ENCODE measurements at regions not wholly inside any gene's neighbourhood (a gene's known extent, or its start where the extent isn't known, plus 50 kb on each side); places are given as distances from the start of the nearest gene placed in this dataset.
"Not testable (repeated sequence)": the region's sequence is repeated elsewhere in the genome, so short reads cannot be mapped to it uniquely, and the experiment has no call there.

DNA sequence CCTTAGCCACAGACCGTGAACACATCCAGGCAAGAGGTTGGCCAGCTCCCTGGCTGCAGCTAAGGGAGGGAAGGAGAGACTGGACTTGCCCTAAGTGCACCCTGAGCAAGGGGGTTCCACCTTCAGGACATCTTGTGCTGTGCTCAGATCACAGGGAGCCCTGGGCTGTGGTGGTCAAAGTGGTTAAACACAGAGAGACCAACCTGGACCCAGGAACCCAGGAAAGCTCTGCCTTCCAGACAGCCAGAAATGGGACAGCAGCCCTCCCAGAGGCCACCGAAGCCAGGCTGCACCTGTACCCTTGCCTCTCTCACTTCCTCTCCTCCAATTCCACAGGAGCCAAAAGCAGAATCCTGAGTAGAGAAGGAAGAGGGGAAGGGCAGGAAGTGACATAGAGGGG, 105.2 kb upstream of the TMEM45B start:
- no peak for DNase-seq (ENCODE audit: insufficient read length, low spot score)
- no peak for FAIRE-seq
- TF ChIP-seq TAF1 (IDR thresholded peaks at IDR 0.05; ENCODE audit: low read depth, low read length) (no peak), POU2F2 (IDR thresholded peaks at IDR 0.05; ENCODE audit: low read depth, low read length) (no peak), POLR2A (IDR thresholded peaks at IDR 0.05; ENCODE audit: low read depth, low read length) (no peak), PAX5 (IDR thresholded peaks at IDR 0.05; ENCODE audit: insufficient read depth, low read length, severe bottlenecking) (no peak), POLR2AphosphoS5 (IDR thresholded peaks at IDR 0.05; ENCODE audit: low read depth, low read length) (no peak), SPI1 (IDR thresholded peaks at IDR 0.05; ENCODE audit: low read depth, low read length) (no peak)

- FAIRE-seq (no peak), DNase-seq (ENCODE audit: insufficient read length, low spot score) (no peak)
- TF ChIP-seq SPI1 (IDR thresholded peaks at IDR 0.05; ENCODE audit: low read depth, low read length) (no peak), POLR2AphosphoS5 (IDR thresholded peaks at IDR 0.05; ENCODE audit: low read depth, low read length) (no peak), PAX5 (IDR thresholded peaks at IDR 0.05; ENCODE audit: insufficient read depth, low read length, severe bottlenecking) (no peak), TAF1 (IDR thresholded peaks at IDR 0.05; ENCODE audit: low read depth, low read length) (no peak), POU2F2 (IDR thresholded peaks at IDR 0.05; ENCODE audit: low read depth, low read length) (no peak), POLR2A (IDR thresholded peaks at IDR 0.05; ENCODE audit: low read depth, low read length) (no peak)
These were observed 103.9 kb upstream of the TMEM45B start for GRCh38 chr11:129711760-129712159.

GRCh38 chr11:129712486-129713240, 103.0 kb upstream of the TMEM45B start:
- DNase-seq (ENCODE audit: insufficient read length, low spot score); FAIRE-seq: not testable (repeated sequence)

DNA sequence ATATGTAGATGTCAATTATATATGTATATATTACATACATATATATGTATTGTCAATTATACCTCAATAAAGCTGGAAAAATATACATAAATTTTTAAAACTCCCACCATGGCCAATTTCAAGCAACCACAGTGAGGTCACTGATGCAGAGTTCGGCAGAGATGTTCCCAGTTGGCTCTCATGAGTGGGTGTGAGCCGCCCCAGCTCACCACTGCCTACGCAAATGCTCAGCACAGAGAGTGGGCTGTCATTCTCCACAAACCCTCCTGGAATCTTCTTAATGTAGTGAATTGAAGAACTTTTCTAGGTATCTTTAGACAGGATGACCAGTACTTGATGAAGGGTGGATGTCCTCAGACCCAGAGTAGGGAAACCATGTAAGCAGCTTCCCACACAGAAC, 96.6 kb upstream of the TMEM45B start:
- DNase-seq (ENCODE audit: insufficient read length, low spot score) (no peak), FAIRE-seq (no peak)
- TF ChIP-seq POLR2A (IDR thresholded peaks at IDR 0.05; ENCODE audit: low read depth, low read length) = no peak
- TF ChIP-seq SPI1 (IDR thresholded peaks at IDR 0.05; ENCODE audit: low read depth, low read length) = no peak
- TF ChIP-seq TAF1 (IDR thresholded peaks at IDR 0.05; ENCODE audit: low read depth, low read length) = no peak
- TF ChIP-seq POLR2AphosphoS5 (IDR thresholded peaks at IDR 0.05; ENCODE audit: low read depth, low read length) = no peak
- no peak for TF ChIP-seq POU2F2 (IDR thresholded peaks at IDR 0.05; ENCODE audit: low read depth, low read length)
- no peak for TF ChIP-seq PAX5 (IDR thresholded peaks at IDR 0.05; ENCODE audit: insufficient read depth, low read length, severe bottlenecking)

DNA sequence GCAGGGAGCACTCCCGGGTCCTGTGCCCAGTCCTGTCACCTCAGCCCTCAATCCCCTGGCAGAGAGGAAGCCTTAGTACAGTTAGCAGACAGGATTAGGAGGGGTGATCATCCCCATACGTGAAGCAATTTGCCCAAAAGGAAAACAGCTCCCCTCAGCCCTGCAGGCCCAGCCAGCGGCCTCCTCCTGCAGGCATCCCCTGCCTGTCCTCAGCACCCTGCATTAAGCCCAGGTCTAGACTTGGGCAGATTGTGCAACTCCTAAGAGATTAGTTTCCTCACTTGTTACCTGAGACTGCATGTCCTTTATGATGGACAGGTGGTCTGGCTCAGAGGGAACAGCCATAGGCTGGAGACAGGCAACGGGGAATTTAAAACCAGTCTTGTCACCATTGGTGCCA, 95.5 kb upstream of the TMEM45B start:
- no peak for DNase-seq (ENCODE audit: insufficient read length, low spot score)
- TF ChIP-seq POLR2A (IDR thresholded peaks at IDR 0.05; ENCODE audit: low read depth, low read length) = no peak
- TF ChIP-seq POLR2AphosphoS5 (IDR thresholded peaks at IDR 0.05; ENCODE audit: low read depth, low read length) = no peak
- TF ChIP-seq SPI1 (IDR thresholded peaks at IDR 0.05; ENCODE audit: low read depth, low read length) = no peak
- TF ChIP-seq POU2F2 (IDR thresholded peaks at IDR 0.05; ENCODE audit: low read depth, low read length) = no peak
- no peak for TF ChIP-seq PAX5 (IDR thresholded peaks at IDR 0.05; ENCODE audit: insufficient read depth, low read length, severe bottlenecking)
- no peak for TF ChIP-seq TAF1 (IDR thresholded peaks at IDR 0.05; ENCODE audit: low read depth, low read length)
- no peak for FAIRE-seq

GRCh38 chr11:129720994-129721393, 94.7 kb upstream of the TMEM45B start:
- TF ChIP-seq POU2F2 (IDR thresholded peaks at IDR 0.05; ENCODE audit: low read depth, low read length) (no peak), POLR2A (IDR thresholded peaks at IDR 0.05; ENCODE audit: low read depth, low read length) (no peak), PAX5 (IDR thresholded peaks at IDR 0.05; ENCODE audit: insufficient read depth, low read length, severe bottlenecking) (no peak), TAF1 (IDR thresholded peaks at IDR 0.05; ENCODE audit: low read depth, low read length) (no peak), POLR2AphosphoS5 (IDR thresholded peaks at IDR 0.05; ENCODE audit: low read depth, low read length) (no peak), SPI1 (IDR thresholded peaks at IDR 0.05; ENCODE audit: low read depth, low read length) (no peak)
- FAIRE-seq = no peak

GRCh38 chr11:129721685-129722084, 94.0 kb upstream of the TMEM45B start:
- FAIRE-seq (no peak), DNase-seq (ENCODE audit: insufficient read length, low spot score) (no peak)
- TF ChIP-seq POLR2A (IDR thresholded peaks at IDR 0.05; ENCODE audit: low read depth, low read length) (no peak), POU2F2 (IDR thresholded peaks at IDR 0.05; ENCODE audit: low read depth, low read length) (no peak), POLR2AphosphoS5 (IDR thresholded peaks at IDR 0.05; ENCODE audit: low read depth, low read length) (no peak), PAX5 (IDR thresholded peaks at IDR 0.05; ENCODE audit: insufficient read depth, low read length, severe bottlenecking) (no peak), SPI1 (IDR thresholded peaks at IDR 0.05; ENCODE audit: low read depth, low read length) (no peak)

More at GRCh38 chr11:129720994-129721393, 94.7 kb upstream of the TMEM45B start:
- no peak for DNase-seq (ENCODE audit: insufficient read length, low spot score)

- FAIRE-seq = no peak
- no peak for DNase-seq (ENCODE audit: insufficient read length, low spot score)
- no peak for TF ChIP-seq POU2F2 (IDR thresholded peaks at IDR 0.05; ENCODE audit: low read depth, low read length)
- TF ChIP-seq TAF1 (IDR thresholded peaks at IDR 0.05; ENCODE audit: low read depth, low read length) = no peak
- TF ChIP-seq PAX5 (IDR thresholded peaks at IDR 0.05; ENCODE audit: insufficient read depth, low read length, severe bottlenecking) = no peak
- no peak for TF ChIP-seq SPI1 (IDR thresholded peaks at IDR 0.05; ENCODE audit: low read depth, low read length)
- no peak for TF ChIP-seq POLR2AphosphoS5 (IDR thresholded peaks at IDR 0.05; ENCODE audit: low read depth, low read length)
- no peak for TF ChIP-seq POLR2A (IDR thresholded peaks at IDR 0.05; ENCODE audit: low read depth, low read length)
These were observed 93.1 kb upstream of the TMEM45B start for GRCh38 chr11:129722529-129722928.

DNA sequence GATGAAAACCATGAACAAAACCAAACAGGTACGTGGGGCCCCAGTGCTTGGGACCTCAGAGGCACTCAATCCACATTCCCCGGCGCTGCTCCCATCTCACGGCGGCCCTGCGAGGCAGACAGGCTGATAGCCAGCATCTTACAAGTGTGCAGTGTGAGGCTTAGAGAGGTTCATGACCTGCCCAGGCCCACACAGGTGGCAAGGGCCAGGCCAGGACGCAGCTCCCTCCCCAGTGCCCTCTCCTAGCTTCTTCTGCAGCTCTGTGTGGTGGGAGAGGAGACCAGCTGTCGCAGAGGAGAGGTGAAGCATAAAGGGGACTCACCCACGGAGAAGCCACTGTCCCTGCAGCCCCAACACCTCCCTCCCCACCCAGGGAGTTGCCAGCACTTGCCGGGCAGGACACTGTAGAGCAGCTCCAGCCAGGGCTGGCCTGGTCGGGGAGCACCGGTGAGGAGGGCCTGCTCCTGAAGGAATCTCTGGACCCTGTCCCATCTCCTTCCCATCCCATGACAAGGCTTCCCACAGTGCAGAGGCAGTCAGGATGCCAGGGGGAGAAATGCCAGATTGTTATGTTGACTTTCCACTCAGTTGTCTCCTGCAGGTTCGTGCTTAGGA, 92.4 kb upstream of the TMEM45B start:
- FAIRE-seq (no peak), DNase-seq (ENCODE audit: insufficient read length, low spot score) (no peak)
- no peak for TF ChIP-seq POLR2A (IDR thresholded peaks at IDR 0.05; ENCODE audit: low read depth, low read length)
- no peak for TF ChIP-seq TAF1 (IDR thresholded peaks at IDR 0.05; ENCODE audit: low read depth, low read length)
- TF ChIP-seq POLR2AphosphoS5 (IDR thresholded peaks at IDR 0.05; ENCODE audit: low read depth, low read length) = no peak
- TF ChIP-seq POU2F2 (IDR thresholded peaks at IDR 0.05; ENCODE audit: low read depth, low read length) = no peak
- TF ChIP-seq PAX5 (IDR thresholded peaks at IDR 0.05; ENCODE audit: insufficient read depth, low read length, severe bottlenecking) = no peak
- no peak for TF ChIP-seq SPI1 (IDR thresholded peaks at IDR 0.05; ENCODE audit: low read depth, low read length)
